ENCODE measurements at regions not wholly inside any gene's neighbourhood (a gene's known extent, or its start where the extent isn't known, plus 50 kb on each side); places are given as distances from the start of the nearest gene placed in this dataset.

DNA sequence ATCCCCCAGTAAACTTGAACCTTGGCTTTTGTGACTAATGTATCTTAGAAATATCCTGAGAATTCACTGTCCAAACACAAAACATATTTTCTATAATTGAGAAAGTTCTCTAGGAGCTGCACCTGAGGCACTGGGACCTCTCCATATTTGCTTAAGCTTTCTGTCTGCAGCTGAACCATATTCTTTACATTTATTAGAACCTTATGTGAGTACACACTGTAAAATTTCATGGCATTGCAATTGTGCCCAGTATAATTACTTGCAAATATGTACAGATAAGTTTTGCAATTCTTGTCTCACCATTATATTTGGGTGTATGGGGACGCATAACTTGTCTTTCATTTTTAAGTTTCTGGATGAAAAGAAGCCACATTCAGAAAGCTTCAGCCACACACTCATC lies 280.7 kb upstream of the KLHL1 start:
- no peaks in the 10 kb centered on the region for H3K4me1 ChIP-seq (ENCODE audit: control insufficient read depth, extremely low read depth, insufficient read depth, low read length)
- H3K27ac ChIP-seq (ENCODE audit: control insufficient read depth, insufficient read depth, low read length): no peak overlapping the region
- no peaks in the 10 kb centered on the region for H3K36me3 ChIP-seq (ENCODE audit: control insufficient read depth in 2 of 2, extremely low read depth in 1 of 2, insufficient read depth in 2 of 2, low read length in 2 of 2)
- TF ChIP-seq, protein P1, sequence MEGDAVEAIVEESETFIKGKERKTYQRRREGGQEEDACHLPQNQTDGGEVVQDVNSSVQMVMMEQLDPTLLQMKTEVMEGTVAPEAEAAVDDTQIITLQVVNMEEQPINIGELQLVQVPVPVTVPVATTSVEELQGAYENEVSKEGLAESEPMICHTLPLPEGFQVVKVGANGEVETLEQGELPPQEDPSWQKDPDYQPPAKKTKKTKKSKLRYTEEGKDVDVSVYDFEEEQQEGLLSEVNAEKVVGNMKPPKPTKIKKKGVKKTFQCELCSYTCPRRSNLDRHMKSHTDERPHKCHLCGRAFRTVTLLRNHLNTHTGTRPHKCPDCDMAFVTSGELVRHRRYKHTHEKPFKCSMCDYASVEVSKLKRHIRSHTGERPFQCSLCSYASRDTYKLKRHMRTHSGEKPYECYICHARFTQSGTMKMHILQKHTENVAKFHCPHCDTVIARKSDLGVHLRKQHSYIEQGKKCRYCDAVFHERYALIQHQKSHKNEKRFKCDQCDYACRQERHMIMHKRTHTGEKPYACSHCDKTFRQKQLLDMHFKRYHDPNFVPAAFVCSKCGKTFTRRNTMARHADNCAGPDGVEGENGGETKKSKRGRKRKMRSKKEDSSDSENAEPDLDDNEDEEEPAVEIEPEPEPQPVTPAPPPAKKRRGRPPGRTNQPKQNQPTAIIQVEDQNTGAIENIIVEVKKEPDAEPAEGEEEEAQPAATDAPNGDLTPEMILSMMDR (optimal IDR thresholded peaks at IDR 0.05 in 1 of 3, IDR thresholded peaks at IDR 0.05 in 1 of 3, conservative IDR thresholded peaks at IDR 0.05 in 1 of 3; ENCODE audit: extremely low read depth in 1 of 3, insufficient read depth in 2 of 3, low read length in 3 of 3): no peak
- no peak for TF ChIP-seq EZH2 (IDR thresholded peaks at IDR 0.05; ENCODE audit: low read length)
- H3K4me2 ChIP-seq (ENCODE audit: control insufficient read depth, extremely low read depth, insufficient read depth, low read depth, low read length): no peak overlapping the region
- no peak for FAIRE-seq
- no peaks in the 10 kb centered on the region for H3K79me2 ChIP-seq (ENCODE audit: control insufficient read depth, insufficient read depth, low read length)
- H3K9me3 ChIP-seq (ENCODE audit: control insufficient read depth, low read depth, low read length): peaks cover 7% of the 10 kb centered on the region
- dilution Hi-C loops (cut with MboI; ENCODE audit: extremely low pct_ligation_motif_present, low sequenced_read_pairs): no loop called here
- H3K9me1 ChIP-seq (ENCODE audit: control insufficient read depth, extremely low read depth, insufficient read depth, low read length): no peaks in the 10 kb centered on the region
- no peak overlapping the region for H3K9ac ChIP-seq (ENCODE audit: control insufficient read depth, extremely low read depth, insufficient read depth, low read length)
- H3K27me3 ChIP-seq (ENCODE audit: control insufficient read depth, extremely low read depth, insufficient read depth, low read length): no peaks in the 10 kb centered on the region
- H4K20me1 ChIP-seq (ENCODE audit: control insufficient read depth, extremely low read depth, insufficient read depth, low read length): no peaks in the 10 kb centered on the region
- no peak overlapping the region for H2AFZ ChIP-seq (ENCODE audit: control insufficient read depth, low read length)
- DNase-seq (ENCODE audit: low read depth, low spot score): no peak
- no peak overlapping the region for H3K4me3 ChIP-seq (ENCODE audit: control insufficient read depth in 2 of 3, extremely low read depth in 1 of 3, insufficient read depth in 2 of 3, low read depth in 1 of 3, low read length in 3 of 3)

DNA sequence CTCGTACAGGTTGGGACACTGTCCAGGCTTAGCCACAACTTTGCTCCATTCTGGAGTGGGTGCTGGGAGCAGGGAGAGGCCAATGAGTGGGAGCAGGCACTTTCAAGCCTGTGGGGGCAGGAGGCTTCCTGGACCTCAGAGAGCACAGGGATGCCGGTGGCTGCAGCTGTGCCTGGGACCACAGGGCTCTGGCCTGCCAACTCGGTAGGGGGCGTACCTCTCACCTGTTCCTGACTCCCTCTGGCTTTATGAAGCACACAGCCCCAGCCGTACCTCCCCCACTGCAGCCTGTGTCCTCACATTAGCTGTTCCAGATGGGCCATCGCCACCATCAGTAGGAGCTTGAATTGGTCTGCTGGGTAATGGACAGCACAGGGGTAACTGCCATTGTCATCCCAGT lies 278.7 kb upstream of the KLHL1 start:
- Histone ChIP-seq H3K4me2 (ENCODE audit: control insufficient read depth, extremely low read depth, insufficient read depth, low read depth, low read length) (no peak overlapping the region), H3K9me3 (ENCODE audit: control insufficient read depth, low read depth, low read length) (peaks cover 7% of the 10 kb centered on the region), H4K20me1 (ENCODE audit: control insufficient read depth, extremely low read depth, insufficient read depth, low read length) (no peaks in the 10 kb centered on the region), H3K36me3 (ENCODE audit: control insufficient read depth in 2 of 2, extremely low read depth in 1 of 2, insufficient read depth in 2 of 2, low read length in 2 of 2) (no peaks in the 10 kb centered on the region), H2AFZ (ENCODE audit: control insufficient read depth, low read length) (no peak overlapping the region), H3K79me2 (ENCODE audit: control insufficient read depth, insufficient read depth, low read length) (no peaks in the 10 kb centered on the region), H3K4me3 (ENCODE audit: control insufficient read depth in 2 of 3, extremely low read depth in 1 of 3, insufficient read depth in 2 of 3, low read depth in 1 of 3, low read length in 3 of 3) (no peak overlapping the region), H3K4me1 (ENCODE audit: control insufficient read depth, extremely low read depth, insufficient read depth, low read length) (no peaks in the 10 kb centered on the region), H3K27me3 (ENCODE audit: control insufficient read depth, extremely low read depth, insufficient read depth, low read length) (no peaks in the 10 kb centered on the region), H3K9ac (ENCODE audit: control insufficient read depth, extremely low read depth, insufficient read depth, low read length) (no peak overlapping the region), H3K27ac (ENCODE audit: control insufficient read depth, insufficient read depth, low read length) (no peak overlapping the region), H3K9me1 (ENCODE audit: control insufficient read depth, extremely low read depth, insufficient read depth, low read length) (no peaks in the 10 kb centered on the region)
- dilution Hi-C loops (cut with MboI; ENCODE audit: extremely low pct_ligation_motif_present, low sequenced_read_pairs): no loop called here
- no peak for TF ChIP-seq EZH2 (IDR thresholded peaks at IDR 0.05; ENCODE audit: low read length)
- TF ChIP-seq, protein P1 (optimal IDR thresholded peaks at IDR 0.05 in 1 of 3, IDR thresholded peaks at IDR 0.05 in 1 of 3, conservative IDR thresholded peaks at IDR 0.05 in 1 of 3; ENCODE audit: extremely low read depth in 1 of 3, insufficient read depth in 2 of 3, low read length in 3 of 3): no peak
- no peak for FAIRE-seq
- no peak for DNase-seq (ENCODE audit: low read depth, low spot score)
